NB4 (cell line): ENCODE measurements at regions not wholly inside any gene's neighbourhood (a gene's known extent, or its start where the extent isn't known, plus 50 kb on each side); places are given as distances from the start of the nearest gene placed in this dataset.

Source experiments
- DNase-seq: peaks from one replicate; pipeline ENCODE4 v3.0.0; 2010; ENCODE audit warnings: low read depth
- H3K4me3 ChIP-seq: one replicate; pipeline ENCODE4 v1.5.1; 2011; ENCODE audit warnings: mild to moderate bottlenecking, low read depth, low read length, moderate library complexity
- MYC ChIP-seq: IDR thresholded peaks from 2 replicates; pipeline ENCODE4 v1.6.1; 2011; ENCODE audit warnings: low read depth, low read length
- POLR2A ChIP-seq: IDR thresholded peaks from 2 replicates; pipeline ENCODE4 v1.6.1; 2011; ENCODE audit warnings: mild to moderate bottlenecking; ENCODE audit not compliant: insufficient read length; ENCODE audit errors: extremely low read depth
- TF ChIP-seq, protein P1 (sequence below): IDR thresholded peaks from one replicate; pipeline ENCODE4 v1.5.1; 2012; ENCODE audit warnings: low read depth, low read length
- TF ChIP-seq, protein P2 (sequence below): IDR thresholded peaks from 2 replicates; pipeline ENCODE4 v1.6.1; 2011; ENCODE audit warnings: low read depth, low read length

DNA sequence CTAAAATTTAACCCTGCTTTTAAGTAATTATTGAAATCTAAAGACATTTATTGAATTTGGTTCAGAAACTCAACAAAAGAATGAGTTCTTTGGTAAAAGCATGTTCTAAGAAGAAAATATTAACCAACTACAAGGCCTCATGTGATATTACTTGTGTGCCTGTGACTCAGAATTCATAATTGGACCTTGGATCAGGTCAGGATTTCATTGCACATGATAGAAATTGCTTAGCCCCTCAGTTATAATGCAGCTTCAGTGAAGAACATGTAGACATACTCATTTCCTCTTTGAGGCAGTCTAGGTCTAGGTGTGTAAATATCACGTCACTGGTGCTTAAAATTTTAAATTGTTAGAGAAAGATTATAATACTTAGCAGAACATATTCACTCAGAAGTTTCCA is 410.0 kb upstream of the SOX9 start:
- H3K4me3 ChIP-seq: no peak overlapping the region
- DNase-seq: no peak
- TF ChIP-seq, protein P1, sequence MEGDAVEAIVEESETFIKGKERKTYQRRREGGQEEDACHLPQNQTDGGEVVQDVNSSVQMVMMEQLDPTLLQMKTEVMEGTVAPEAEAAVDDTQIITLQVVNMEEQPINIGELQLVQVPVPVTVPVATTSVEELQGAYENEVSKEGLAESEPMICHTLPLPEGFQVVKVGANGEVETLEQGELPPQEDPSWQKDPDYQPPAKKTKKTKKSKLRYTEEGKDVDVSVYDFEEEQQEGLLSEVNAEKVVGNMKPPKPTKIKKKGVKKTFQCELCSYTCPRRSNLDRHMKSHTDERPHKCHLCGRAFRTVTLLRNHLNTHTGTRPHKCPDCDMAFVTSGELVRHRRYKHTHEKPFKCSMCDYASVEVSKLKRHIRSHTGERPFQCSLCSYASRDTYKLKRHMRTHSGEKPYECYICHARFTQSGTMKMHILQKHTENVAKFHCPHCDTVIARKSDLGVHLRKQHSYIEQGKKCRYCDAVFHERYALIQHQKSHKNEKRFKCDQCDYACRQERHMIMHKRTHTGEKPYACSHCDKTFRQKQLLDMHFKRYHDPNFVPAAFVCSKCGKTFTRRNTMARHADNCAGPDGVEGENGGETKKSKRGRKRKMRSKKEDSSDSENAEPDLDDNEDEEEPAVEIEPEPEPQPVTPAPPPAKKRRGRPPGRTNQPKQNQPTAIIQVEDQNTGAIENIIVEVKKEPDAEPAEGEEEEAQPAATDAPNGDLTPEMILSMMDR: no peak
- TF ChIP-seq POLR2A (no peak), MYC (no peak)
- TF ChIP-seq, protein P2, sequence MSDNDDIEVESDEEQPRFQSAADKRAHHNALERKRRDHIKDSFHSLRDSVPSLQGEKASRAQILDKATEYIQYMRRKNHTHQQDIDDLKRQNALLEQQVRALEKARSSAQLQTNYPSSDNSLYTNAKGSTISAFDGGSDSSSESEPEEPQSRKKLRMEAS: no peak

DNA sequence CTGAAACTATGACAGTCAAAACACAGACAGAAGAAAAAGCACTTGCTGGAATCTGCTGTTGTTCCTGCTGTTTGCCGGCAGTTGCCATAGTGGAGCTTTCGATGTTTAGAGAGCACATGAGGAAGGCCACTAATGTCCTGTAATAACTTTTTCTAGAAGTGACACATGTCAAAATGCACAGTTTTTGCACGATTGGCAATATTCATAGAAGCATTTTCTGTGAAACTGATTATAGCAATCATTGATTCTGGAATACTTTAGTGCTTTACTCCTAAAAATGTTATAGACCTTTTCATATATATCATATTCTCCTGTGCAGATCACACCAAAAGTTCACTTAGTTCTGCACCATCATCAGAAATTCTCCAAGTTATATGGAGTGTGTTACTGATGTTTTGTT is 407.0 kb upstream of the SOX9 start:
- no peak for DNase-seq
- no peak overlapping the region for H3K4me3 ChIP-seq
- TF ChIP-seq, protein P1: no peak
- TF ChIP-seq, protein P2: no peak

DNA sequence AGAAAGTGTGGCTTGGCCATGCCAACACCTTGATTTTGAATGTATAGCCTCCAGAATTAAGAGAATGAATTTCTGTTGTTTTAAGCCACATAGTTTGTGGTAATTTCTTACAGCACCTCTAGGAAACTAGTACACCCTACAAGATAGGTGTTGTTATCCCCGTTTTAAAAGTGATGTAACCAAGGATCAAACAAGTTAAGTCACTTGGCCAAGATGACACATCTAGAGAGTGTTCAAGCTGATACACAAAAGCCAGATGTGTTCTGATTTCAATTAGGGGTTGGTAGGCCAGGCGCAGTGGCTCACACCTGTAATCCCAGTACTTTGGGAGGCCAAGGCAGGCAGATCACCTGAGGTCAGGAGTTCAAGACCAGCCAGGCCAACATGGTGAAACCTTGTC is 396.5 kb upstream of the SOX9 start:
- H3K4me3 ChIP-seq: no peak overlapping the region
- TF ChIP-seq MYC (no peak), POLR2A (no peak)
- TF ChIP-seq, protein P2: no peak
- TF ChIP-seq, protein P1: no peak
- no peak for DNase-seq

DNA sequence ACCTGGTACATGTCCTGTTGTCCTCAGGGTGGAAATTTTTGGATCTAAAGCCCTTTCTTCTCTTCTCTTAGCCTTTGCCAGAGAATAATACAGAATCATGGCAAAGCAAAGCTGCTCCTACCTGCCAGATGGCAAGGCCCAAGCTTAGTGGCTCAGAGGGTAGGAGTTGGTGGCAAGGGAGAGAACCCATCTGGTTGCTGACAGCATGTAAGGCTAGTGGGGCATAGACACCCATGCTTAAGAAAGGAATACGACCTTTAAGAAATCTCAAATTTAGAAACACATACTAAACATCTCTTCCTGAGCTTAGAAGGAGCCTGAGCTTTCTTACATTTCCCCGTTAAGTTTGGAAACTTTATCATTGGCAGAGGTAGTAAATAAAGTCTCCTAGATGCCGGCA is 395.0 kb upstream of the SOX9 start:
- no peak for DNase-seq
- TF ChIP-seq, protein P2: no peak
- TF ChIP-seq, protein P1: no peak
- TF ChIP-seq MYC: no peak
- no peak for TF ChIP-seq POLR2A
- H3K4me3 ChIP-seq: no peak overlapping the region

DNA sequence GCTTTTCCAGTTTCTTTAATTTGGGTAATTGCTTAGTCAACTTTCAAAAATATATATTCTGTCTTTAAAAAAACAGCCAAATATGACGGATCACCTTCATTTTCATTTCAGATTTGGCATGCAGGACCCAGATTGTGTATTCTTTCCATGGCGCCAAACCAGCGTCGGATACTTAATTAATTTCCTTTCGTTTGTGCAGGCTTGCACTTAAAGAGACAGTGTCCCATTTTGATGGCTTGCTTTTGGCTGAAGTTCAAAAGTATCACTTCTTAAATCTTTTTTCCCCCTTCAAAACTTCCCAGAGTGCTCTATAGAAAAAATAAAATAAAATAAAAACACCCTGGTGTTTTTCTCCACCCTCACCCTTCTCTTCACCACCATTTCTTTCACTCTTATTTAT is 394.5 kb upstream of the SOX9 start:
- DNase-seq: no peak
- no peak overlapping the region for H3K4me3 ChIP-seq
- no peak for TF ChIP-seq POLR2A
- TF ChIP-seq, protein P1: no peak
- no peak for TF ChIP-seq MYC
- TF ChIP-seq, protein P2: no peak

DNA sequence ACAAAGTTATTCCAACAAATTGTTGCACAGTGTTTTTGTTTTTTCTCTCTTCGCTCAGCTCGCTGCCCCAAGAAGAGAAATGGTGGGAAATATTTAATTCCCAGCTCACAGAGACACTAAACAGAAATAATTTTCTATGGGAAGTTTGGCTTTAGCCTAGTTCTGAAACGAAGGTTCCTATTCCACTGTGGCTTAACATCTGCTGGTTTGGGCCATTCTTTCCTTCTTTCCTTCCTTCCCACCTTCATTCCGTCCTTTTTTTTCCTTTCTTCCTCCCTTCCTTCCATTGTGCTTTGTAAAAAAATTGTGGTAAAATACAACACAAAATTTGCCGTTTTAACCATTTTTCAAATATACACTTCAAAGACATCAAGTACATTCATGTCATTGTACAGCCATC is 393.5 kb upstream of the SOX9 start:
- TF ChIP-seq, protein P1: no peak
- no peak for TF ChIP-seq MYC
- TF ChIP-seq POLR2A: no peak
- TF ChIP-seq, protein P2: no peak
- H3K4me3 ChIP-seq: no peak overlapping the region
- DNase-seq: no peak
